IMR-90 (cell line): ENCODE measurements at regions not wholly inside any gene's neighbourhood (a gene's known extent, or its start where the extent isn't known, plus 50 kb on each side); places are given as distances from the start of the nearest gene placed in this dataset.

Experiments
- ATAC-seq: fragments of 200-7000 bp; cut with Tn5 transposase; 2 replicates; pipeline ENCODE4 v1.9.1; 2020; ENCODE audit warnings: low read depth, mild to moderate bottlenecking, moderate library complexity
- BruUV-seq: library from RNA; stranded (reverse); fragments of 400-500 nt; replicated peaks from 2 replicates; lab custom pipeline; 2021; lab: Mats Ljungman, UMichigan
- CTCF ChIA-PET: fragments of 300-600 bp; formaldehyde crosslinking; extraction: SDS; loops from one replicate; lab custom pipeline; 2021; ENCODE audit warnings: antibody characterized with exemption; lab: Yijun Ruan, JAX
- POLR2A ChIA-PET: fragments of 300-600 bp; sonication (Branson Sonifier 250); formaldehyde crosslinking; loops from one replicate; lab custom pipeline; 2022; ENCODE audit warnings: antibody characterized with exemption; ENCODE audit not compliant: unreplicated experiment; lab: Charles Lee
- DNase-seq: peaks from one replicate; pipeline ENCODE4 v3.0.0; 2013
- H2AFZ ChIP-seq: replicated peaks from 2 replicates; pipeline ENCODE3; 2013; ENCODE audit warnings: low read length, mild to moderate bottlenecking; ENCODE audit not compliant: poor library complexity
- H2AK5ac ChIP-seq: 2 replicates; pipeline ENCODE4 v1.6.1; 2013; ENCODE audit warnings: low read depth, low read length, inconsistent platforms
- H2AK9ac ChIP-seq: replicated peaks from 2 replicates; pipeline ENCODE3; 2013; ENCODE audit warnings: mild to moderate bottlenecking, low read depth, low read length, moderate library complexity; ENCODE audit not compliant: poor library complexity
- H2BK120ac ChIP-seq: 2 replicates; pipeline ENCODE4 v1.6.1; 2013; ENCODE audit warnings: low read depth, low read length, inconsistent platforms
- H2BK15ac ChIP-seq: 3 replicates; pipeline ENCODE4 v1.6.1; 2013; ENCODE audit warnings: low read depth, low read length, inconsistent platforms
- H2BK20ac ChIP-seq: 2 replicates; pipeline ENCODE4 v1.6.1; 2013; ENCODE audit warnings: low read depth, mild to moderate bottlenecking, inconsistent platforms, low read length, moderate library complexity
- H2BK5ac ChIP-seq: 2 replicates; pipeline ENCODE4 v1.6.1; 2013; ENCODE audit warnings: mild to moderate bottlenecking, low read depth, low read length, inconsistent platforms; ENCODE audit not compliant: poor library complexity, severe bottlenecking
- H3K14ac ChIP-seq: replicated peaks from 2 replicates; pipeline ENCODE4 v1.6.1; 2013; ENCODE audit warnings: low read depth, low read length, inconsistent platforms
- H3K18ac ChIP-seq: 2 replicates; pipeline ENCODE4 v1.6.1; 2013; ENCODE audit warnings: low read depth, low read length, control low read depth
- H3K23ac ChIP-seq: 2 replicates; pipeline ENCODE4 v1.6.1; 2013; ENCODE audit warnings: low read depth, low read length, inconsistent platforms
- H3K27ac ChIP-seq: 2 replicates; pipeline ENCODE4 v1.5.1; 2013; ENCODE audit warnings: mild to moderate bottlenecking, control low read depth, low read length; ENCODE audit not compliant: insufficient read depth
- H3K27me3 ChIP-seq: 2 replicates; pipeline ENCODE4 v1.6.1; 2013; ENCODE audit warnings: low read length; ENCODE audit not compliant: control insufficient read depth, insufficient read depth
- H3K36me3 ChIP-seq: 2 replicates; pipeline ENCODE4 v1.6.1; 2013; ENCODE audit warnings: low read length, mixed read lengths; ENCODE audit not compliant: control insufficient read depth, insufficient read depth
- H3K4ac ChIP-seq: 2 replicates; pipeline ENCODE4 v1.6.1; 2013; ENCODE audit warnings: low read depth, low read length, inconsistent platforms
- H3K4me1 ChIP-seq: 2 replicates; pipeline ENCODE4 v1.6.1; 2013; ENCODE audit warnings: low read length, mixed read lengths; ENCODE audit not compliant: control insufficient read depth, insufficient read depth
- H3K4me2 ChIP-seq: 2 replicates; pipeline ENCODE4 v1.6.1; 2013; ENCODE audit warnings: low read depth, mild to moderate bottlenecking, control low read depth, low read length, moderate library complexity
- H3K4me3 ChIP-seq: 2 replicates; pipeline ENCODE4 v1.5.1; 2013; ENCODE audit warnings: low read depth, mild to moderate bottlenecking, control low read depth, low read length, moderate library complexity; ENCODE audit not compliant: insufficient read depth
- H3K56ac ChIP-seq: 2 replicates; pipeline ENCODE4 v1.6.1; 2013; ENCODE audit warnings: low read length, inconsistent platforms; ENCODE audit not compliant: insufficient read depth; ENCODE audit errors: extremely low read depth
- H3K79me1 ChIP-seq, 2 experiments: 2 replicates each; pipeline ENCODE4 v1.6.1; 2013; ENCODE audit warnings: low read length in 2 of 2, inconsistent platforms in 1 of 2, low read depth in 1 of 2
- H3K9ac ChIP-seq: 2 replicates; pipeline ENCODE4 v1.6.1; 2013; ENCODE audit warnings: low read depth, low read length, control low read depth
- H3K9me1 ChIP-seq: 2 replicates; pipeline ENCODE4 v1.6.1; 2013; ENCODE audit warnings: low read length, inconsistent platforms; ENCODE audit not compliant: insufficient read depth
- H3K9me3 ChIP-seq: 2 replicates; pipeline ENCODE4 v1.6.1; 2013; ENCODE audit warnings: low read length; ENCODE audit not compliant: control insufficient read depth, insufficient read depth
- H4K20me1 ChIP-seq: 2 replicates; pipeline ENCODE4 v1.6.1; 2013; ENCODE audit warnings: low read length, inconsistent platforms; ENCODE audit not compliant: insufficient read depth
- H4K5ac ChIP-seq: 2 replicates; pipeline ENCODE4 v1.6.1; 2013; ENCODE audit warnings: mild to moderate bottlenecking, low read depth, low read length, control low read depth
- H4K8ac ChIP-seq, 2 experiments: 2 replicates each; pipeline ENCODE4 v1.6.1; 2013; ENCODE audit warnings: low read depth in 2 of 2, low read length in 2 of 2, control low read depth in 1 of 2, inconsistent platforms in 1 of 2
- H4K91ac ChIP-seq: 2 replicates; pipeline ENCODE4 v1.6.1; 2013; ENCODE audit warnings: low read depth, low read length, inconsistent platforms; ENCODE audit not compliant: insufficient read depth
- CEBPB ChIP-seq: IDR thresholded peaks from 2 replicates; pipeline ENCODE4 v1.6.1; 2012; ENCODE audit warnings: low read depth, low read length, improper control_type of control experiment
- CHD1 ChIP-seq: IDR thresholded peaks from 2 replicates; pipeline ENCODE4 v1.6.1; 2012; ENCODE audit warnings: low read depth, low read length, improper control_type of control experiment
- FOS ChIP-seq: fragments of 150-350 bp; IDR thresholded peaks from 2 replicates; pipeline ENCODE4 v1.6.1; 2016; ENCODE audit warnings: low read depth, low read length
- MAFK ChIP-seq: IDR thresholded peaks from 2 replicates; pipeline ENCODE4 v1.6.1; 2012; ENCODE audit warnings: low read depth, low read length, improper control_type of control experiment
- MXI1 ChIP-seq: IDR thresholded peaks from 2 replicates; pipeline ENCODE4 v1.6.1; 2012; ENCODE audit warnings: low read depth, mild to moderate bottlenecking, low read length, moderate library complexity, borderline replicate concordance
- POLR2A ChIP-seq: IDR thresholded peaks from 2 replicates; pipeline ENCODE4 v1.6.1; 2012; ENCODE audit warnings: mild to moderate bottlenecking, low read depth, low read length
- RAD21 ChIP-seq: IDR thresholded peaks from 2 replicates; pipeline ENCODE4 v1.6.1; 2012; ENCODE audit warnings: low read length, improper control_type of control experiment
- RCOR1 ChIP-seq: IDR thresholded peaks from 2 replicates; pipeline ENCODE4 v1.6.1; 2012; ENCODE audit warnings: mild to moderate bottlenecking, low read length, improper control_type of control experiment; ENCODE audit not compliant: insufficient replicate concordance
- SMC3 ChIP-seq: fragments of 150-350 bp; IDR thresholded peaks from 2 replicates; pipeline ENCODE4 v1.6.1; 2016; ENCODE audit warnings: low read depth, mild to moderate bottlenecking, antibody characterized with exemption, low read length, moderate library complexity
- USF2 ChIP-seq: fragments of 150-350 bp; IDR thresholded peaks from 2 replicates; pipeline ENCODE4 v1.6.1; 2017; ENCODE audit warnings: mild to moderate bottlenecking, antibody characterized with exemption, low read length, low read depth
- WGBS, 2 experiments: methylation state at CpG; one replicate each; pipeline versions ENCODE4 v1.1.5 to v1.1.7; 2013; ENCODE audit warnings: missing lambda C conversion rate in 2 of 2; ENCODE audit not compliant: insufficient read length in 1 of 2; ENCODE audit errors: extremely low coverage in 2 of 2; 5-methylcytosine and 5-hydroxymethylcytosine counted together
- dilution Hi-C: fragments of 300-500 bp; cut with HindIII; formaldehyde crosslinking; loops from one replicate; pipeline ENCODE4 v1.14.3; 2018; ENCODE audit warnings: low sequenced_read_pairs; ENCODE audit not compliant: unreplicated experiment
- in situ Hi-C: fragments of 300-500 bp; cut with MboI; formaldehyde crosslinking; loops from 3 replicates; pipeline ENCODE4 v1.14.3; 2019; ENCODE audit warnings: low sequenced_read_pairs, inconsistent platforms, mixed read lengths
- intact Hi-C: fragments of 100-400 bp; cut with micrococcal nuclease; formaldehyde crosslinking; loops from 2 replicates; pipeline ENCODE4 v1.10.0; 2022
- TF ChIP-seq, protein P1 (sequence below): fragments of 150-350 bp; IDR thresholded peaks from 2 replicates; pipeline ENCODE4 v1.6.1; 2016; ENCODE audit warnings: low read depth, mild to moderate bottlenecking, low read length, moderate library complexity, borderline replicate concordance

DNA sequence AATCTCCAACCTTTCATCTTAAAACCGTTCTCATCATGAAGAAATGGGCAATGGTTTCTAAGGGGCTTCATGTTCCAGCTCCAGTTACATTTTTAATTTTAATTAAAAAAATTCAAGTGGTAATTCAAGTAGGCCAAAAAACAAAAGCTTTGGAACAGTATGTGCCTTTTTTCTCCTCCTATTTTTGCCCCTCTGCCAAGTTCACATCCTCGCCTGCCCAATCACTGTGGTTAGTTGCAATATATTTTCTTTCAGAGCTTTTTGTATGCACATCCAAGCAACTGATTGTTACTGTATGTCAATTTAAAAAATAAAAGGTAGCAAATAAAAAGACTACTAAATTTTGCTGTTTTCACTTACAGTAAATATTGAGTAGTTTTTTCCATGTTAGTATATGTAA, 99.8 kb upstream of the B3GAT2 start:
- Histone ChIP-seq H3K4ac (no peak overlapping the region), H2BK20ac (no peak overlapping the region), H3K36me3 (no peaks in the 10 kb centered on the region), H3K4me2 (no peak overlapping the region), H3K56ac (no peak overlapping the region), H4K91ac (no peak overlapping the region), H2AK9ac (no peak overlapping the region), H3K18ac (no peak overlapping the region), H4K8ac (no peak overlapping the region), H3K27me3 (no peaks in the 10 kb centered on the region; the same call in 1 of the 2 replicates), H2AFZ (no peak overlapping the region), H3K23ac (no peak overlapping the region), H3K9me1 (no peaks in the 10 kb centered on the region), H4K20me1 (no peaks in the 10 kb centered on the region), H3K4me1 (no peaks in the 10 kb centered on the region), H3K4me3 (no peak overlapping the region), H3K14ac (no peak overlapping the region), H4K5ac (no peak overlapping the region), H2AK5ac (no peak overlapping the region), H3K9me3 (no peaks in the 10 kb centered on the region), H3K9ac (no peak overlapping the region), H3K79me1 (no peaks in the 10 kb centered on the region), H2BK15ac (no peak overlapping the region), H2BK5ac (no peak overlapping the region), H3K27ac (no peak overlapping the region), H2BK120ac (no peak overlapping the region)
- CTCF ChIA-PET, result no interaction called here
- no CpG with 5 or more reads among the region's 2 CpGs for WGBS, 2 experiments
- intact Hi-C loops, result no loop called here
- DNase-seq (no peak), ATAC-seq (no peak)
- POLR2A ChIA-PET, result no interaction called here
- in situ Hi-C loops, result no loop called here
- TF ChIP-seq RCOR1 (no peak), SMC3 (no peak), FOS (no peak), USF2 (no peak), CHD1 (no peak), POLR2A (no peak), MAFK (no peak), CEBPB (no peak), RAD21 (no peak), MXI1 (no peak)
- TF ChIP-seq, protein P1, sequence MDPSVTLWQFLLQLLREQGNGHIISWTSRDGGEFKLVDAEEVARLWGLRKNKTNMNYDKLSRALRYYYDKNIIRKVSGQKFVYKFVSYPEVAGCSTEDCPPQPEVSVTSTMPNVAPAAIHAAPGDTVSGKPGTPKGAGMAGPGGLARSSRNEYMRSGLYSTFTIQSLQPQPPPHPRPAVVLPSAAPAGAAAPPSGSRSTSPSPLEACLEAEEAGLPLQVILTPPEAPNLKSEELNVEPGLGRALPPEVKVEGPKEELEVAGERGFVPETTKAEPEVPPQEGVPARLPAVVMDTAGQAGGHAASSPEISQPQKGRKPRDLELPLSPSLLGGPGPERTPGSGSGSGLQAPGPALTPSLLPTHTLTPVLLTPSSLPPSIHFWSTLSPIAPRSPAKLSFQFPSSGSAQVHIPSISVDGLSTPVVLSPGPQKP, result no peak
- BruUV-seq, result no TSS peak
- dilution Hi-C loops, result no loop called here
